Stomach (tissue), 8 donors: ENCODE measurements at regions not wholly inside any gene's neighbourhood (a gene's known extent, or its start where the extent isn't known, plus 50 kb on each side); places are given as distances from the start of the nearest gene placed in this dataset.

Experiments used
- DNase-seq, 2 donors: peaks; one replicate each; pipeline versions ENCODE4 v3.0.0 to v3.0.0-alpha.2; 2013 to 2019
- H3K27ac ChIP-seq, 5 donors: fragments of 200-600 bp in 4 of 5; sonication (generic) in 4 of 5; one replicate each; pipeline ENCODE4 v1.5.1; 2013 to 2019; ENCODE audit warnings: mild to moderate bottlenecking in 1 of 5, moderate library complexity in 1 of 5
- H3K27me3 ChIP-seq, 3 donors: fragments of 200-600 bp; sonication (generic); one replicate each; pipeline ENCODE4 v1.5.1; 2017 to 2019; ENCODE audit warnings: mixed run types in 1 of 3
- H3K36me3 ChIP-seq, 4 donors: fragments of 200-600 bp; sonication (generic); 1 replicate in 3 of 4; 2 replicates in 1 of 4; pipeline ENCODE4 v1.5.1; 2016 to 2019
- H3K4me1 ChIP-seq, 4 donors: fragments of 200-600 bp; sonication (generic); one replicate each; pipeline ENCODE4 v1.5.1; 2016 to 2019
- H3K4me3 ChIP-seq, 4 donors: fragments of 200-600 bp; sonication (generic) in 3 of 4; one replicate each; pipeline ENCODE4 v1.5.1; 2016 to 2019; ENCODE audit warnings: mild to moderate bottlenecking in 1 of 4
- H3K9me3 ChIP-seq, 4 donors: fragments of 200-600 bp; sonication (generic); one replicate each; pipeline ENCODE4 v1.5.1; 2016 to 2019
- CTCF ChIP-seq, 7 experiments: fragments of 450-650 bp in 4 of 7; fragments of 200-600 bp in 3 of 7; sonication (generic) in 3 of 7; IDR thresholded peaks; one replicate each; pipeline ENCODE4 v1.5.1; 2016 to 2019; ENCODE audit warnings: antibody characterized with exemption in 7 of 7, control low read depth in 2 of 7, mild to moderate bottlenecking in 1 of 7
- EP300 ChIP-seq: sonication (generic); formaldehyde crosslinking; IDR thresholded peaks from one replicate; pipeline ENCODE4 v1.6.1; 2017; ENCODE audit warnings: antibody characterized with exemption
- POLR2A ChIP-seq, 4 donors: fragments of 450-650 bp; IDR thresholded peaks; one replicate each; pipeline ENCODE4 v1.6.1; 2016; ENCODE audit warnings: antibody characterized with exemption in 4 of 4, control low read depth in 2 of 4, mild to moderate bottlenecking in 1 of 4, moderate library complexity in 1 of 4
- POLR2AphosphoS5 ChIP-seq, 3 donors: sonication (generic); formaldehyde crosslinking; IDR thresholded peaks; one replicate each; pipeline ENCODE4 v1.6.1; 2016; ENCODE audit warnings: antibody characterized with exemption in 3 of 3
- WGBS, 5 donors: extraction: QIAGEN DNeasy Blood & Tissue Kit in 3 of 5; methylation state at CpG; one replicate each; pipeline versions ENCODE4 v1.1.5 to v1.1.7; 2013 to 2018; 5-methylcytosine and 5-hydroxymethylcytosine counted together
- intact Hi-C: fragments of 100-400 bp; cut with DNase I; formaldehyde crosslinking; loops from one replicate; pipeline ENCODE4 v1.15.1; 2023; ENCODE audit warnings: low total_unique reads
- donor health status: healthy with polysubstance abuse.
- donor health status: Bipolar disorder and iron deficiency.
- donor health status: healthy.

- no peak for DNase-seq
- Histone ChIP-seq H3K9me3 (peaks cover 0 to 6% (median 0%) of the 10 kb centered on the region in 4 donors), H3K27me3 (no peaks in the 10 kb centered on the region), H3K4me3 (no peak overlapping the region), H3K36me3 (no peaks in the 10 kb centered on the region), H3K27ac (no peak overlapping the region), H3K4me1 (no peaks in the 10 kb centered on the region)
- intact Hi-C loops, result no loop called here
- no peak for TF ChIP-seq POLR2AphosphoS5 (IDR thresholded peaks at IDR 0.05)
- no peak for TF ChIP-seq CTCF (IDR thresholded peaks at IDR 0.05)
- TF ChIP-seq EP300, result no peak
- TF ChIP-seq POLR2A (IDR thresholded peaks at IDR 0.05), result no peak
- WGBS, 5 donors, result 63 to 77% (median 66%) methylated on average over 4 of the region's 4 CpGs
Observed at GRCh38 chr2:64386676-64387075, 67.3 kb upstream of the LGALSL start.

GRCh38 chr2:64390586-64390985, 63.4 kb upstream of the LGALSL start:
- Histone ChIP-seq H3K9me3 (peaks cover 0 to 8% (median 0%) of the 10 kb centered on the region in 4 donors), H3K27ac (no peak overlapping the region), H3K4me3 (no peak overlapping the region), H3K27me3 (no peaks in the 10 kb centered on the region), H3K36me3 (no peaks in the 10 kb centered on the region), H3K4me1 (no peaks in the 10 kb centered on the region)
- DNase-seq, result no peak
- intact Hi-C loops, result no loop called here
- TF ChIP-seq POLR2AphosphoS5 (IDR thresholded peaks at IDR 0.05) (no peak), EP300 (no peak), POLR2A (IDR thresholded peaks at IDR 0.05) (no peak), CTCF (IDR thresholded peaks at IDR 0.05) (no peak)

- Histone ChIP-seq H3K4me1 (no peaks in the 10 kb centered on the region), H3K27me3 (no peaks in the 10 kb centered on the region), H3K4me3 (no peak overlapping the region), H3K27ac (no peak overlapping the region), H3K36me3 (no peaks in the 10 kb centered on the region), H3K9me3 (peaks cover 0 to 8% (median 0%) of the 10 kb centered on the region in 4 donors)
- intact Hi-C loops, result no loop called here
- DNase-seq, result no peak
- no peak for TF ChIP-seq POLR2AphosphoS5 (IDR thresholded peaks at IDR 0.05)
- no peak for TF ChIP-seq POLR2A (IDR thresholded peaks at IDR 0.05)
- TF ChIP-seq CTCF (IDR thresholded peaks at IDR 0.05), result no peak
- TF ChIP-seq EP300, result no peak
- 73 to 85% (median 77%) methylated on average over 2 of the region's 2 CpGs for WGBS, 5 donors
Observed at GRCh38 chr2:64391424-64391823, 62.5 kb upstream of the LGALSL start.

GRCh38 chr2:64391940-64392339, 62.0 kb upstream of the LGALSL start:
- intact Hi-C loops, result no loop called here
- no peaks in the 10 kb centered on the region for H3K27me3 ChIP-seq
- DNase-seq, result no peak
- TF ChIP-seq POLR2AphosphoS5 (IDR thresholded peaks at IDR 0.05) (no peak), EP300 (no peak), CTCF (IDR thresholded peaks at IDR 0.05) (no peak), POLR2A (IDR thresholded peaks at IDR 0.05) (no peak)
- peaks cover 0 to 8% (median 0%) of the 10 kb centered on the region in 4 donors for H3K9me3 ChIP-seq
- H3K36me3 ChIP-seq, result no peaks in the 10 kb centered on the region
- no peak overlapping the region for H3K27ac ChIP-seq
- H3K4me1 ChIP-seq, result no peaks in the 10 kb centered on the region
- no peak overlapping the region for H3K4me3 ChIP-seq
- 38 to 84% (median 63%) methylated on average over 1 of the region's 1 CpG for WGBS, 5 donors
